Kasumi-1 (cell line): ENCODE measurements at regions not wholly inside any gene's neighbourhood (a gene's known extent, or its start where the extent isn't known, plus 50 kb on each side); places are given as distances from the start of the nearest gene placed in this dataset.

Experiments
- DNase-seq, 2 experiments: peaks; one replicate each; lab custom pipeline; 2025; lab: John Stamatoyannopoulos, UW

GRCh38 chr5:173765029-173765644 lies 123.0 kb upstream of the CPEB4 start:
- DNase-seq = no peak

- no peak for DNase-seq
Observed at GRCh38 chr5:173765661-173766060, 122.5 kb upstream of the CPEB4 start.

- DNase-seq = no peak
Observed at GRCh38 chr5:173767574-173768266, 120.4 kb upstream of the CPEB4 start.

- DNase-seq = no peak
Observed at GRCh38 chr5:173768267-173768806, 119.8 kb upstream of the CPEB4 start.

GRCh38 chr5:173768891-173769290 lies 119.3 kb upstream of the CPEB4 start:
- DNase-seq = no peak

GRCh38 chr5:173770637-173771036 lies 117.5 kb upstream of the CPEB4 start:
- DNase-seq = no peak

GRCh38 chr5:173771121-173771724 lies 116.9 kb upstream of the CPEB4 start:
- no peak for DNase-seq

GRCh38 chr5:173771725-173772383 lies 116.3 kb upstream of the CPEB4 start:
- no peak for DNase-seq

- DNase-seq = no peak
Observed at GRCh38 chr5:173772384-173773059, 115.6 kb upstream of the CPEB4 start.

GRCh38 chr5:173774271-173774761 lies 113.8 kb upstream of the CPEB4 start:
- DNase-seq = no peak

GRCh38 chr5:173775261-173776197 lies 112.6 kb upstream of the CPEB4 start:
- peak; percentile 85 to 90 for DNase-seq

GRCh38 chr5:173777149-173777548 lies 111.0 kb upstream of the CPEB4 start:
- DNase-seq = no peak

GRCh38 chr5:173777674-173778073 lies 110.5 kb upstream of the CPEB4 start:
- DNase-seq = no peak

GRCh38 chr5:173778152-173778782 lies 109.9 kb upstream of the CPEB4 start:
- peak; percentile 48 to 64 for DNase-seq

- DNase-seq = no peak
Observed at GRCh38 chr5:173778784-173779304, 109.3 kb upstream of the CPEB4 start.

GRCh38 chr5:173780235-173781234 lies 107.6 kb upstream of the CPEB4 start:
- DNase-seq = no peak

- DNase-seq = no peak
Observed at GRCh38 chr5:173781432-173781815, 106.7 kb upstream of the CPEB4 start.

GRCh38 chr5:173781816-173782670 lies 106.1 kb upstream of the CPEB4 start:
- peak in 1 of 2 experiments; percentile 34 for DNase-seq
